Tibial nerve (tissue), 4 donors: ENCODE measurements at regions not wholly inside any gene's neighbourhood (a gene's known extent, or its start where the extent isn't known, plus 50 kb on each side); places are given as distances from the start of the nearest gene placed in this dataset.

Experiments used
- DNase-seq, 2 donors: peaks; one replicate each; pipeline ENCODE4 v3.0.0-alpha.2; 2019; ENCODE audit warnings: low spot score in 2 of 2
- H3K27ac ChIP-seq, 4 donors: fragments of 200-600 bp; sonication (generic) in 3 of 4; one replicate each; pipeline ENCODE4 v1.5.1; 2017 to 2019; ENCODE audit warnings: mild to moderate bottlenecking in 1 of 4
- H3K27me3 ChIP-seq, 2 donors: fragments of 200-600 bp; sonication (generic) in 1 of 2; one replicate each; pipeline versions ENCODE4 v1.5.1 to v1.6.0; 2017 to 2019
- H3K36me3 ChIP-seq, 3 donors: fragments of 200-600 bp; sonication (generic); one replicate each; pipeline ENCODE4 v1.5.1; 2018 to 2019
- H3K4me1 ChIP-seq, 4 donors: fragments of 200-600 bp; sonication (generic) in 3 of 4; one replicate each; pipeline ENCODE4 v1.5.1; 2017 to 2019
- H3K4me3 ChIP-seq, 4 donors: fragments of 200-600 bp; sonication (generic) in 3 of 4; one replicate each; pipeline ENCODE4 v1.5.1; 2017 to 2019; ENCODE audit warnings: mild to moderate bottlenecking in 1 of 4, moderate library complexity in 1 of 4
- H3K9me3 ChIP-seq, 4 donors: fragments of 200-600 bp; sonication (generic) in 3 of 4; one replicate each; pipeline ENCODE4 v1.5.1; 2017 to 2019
- CTCF ChIP-seq, 5 experiments: fragments of 200-600 bp in 3 of 5; fragments of 450-650 bp in 2 of 5; sonication (generic) in 3 of 5; IDR thresholded peaks; one replicate each; pipeline ENCODE4 v1.5.1; 2016 to 2019; ENCODE audit warnings: antibody characterized with exemption in 5 of 5, mild to moderate bottlenecking in 3 of 5, moderate library complexity in 2 of 5
- EP300 ChIP-seq, 2 donors: sonication (generic); formaldehyde crosslinking; IDR thresholded peaks; one replicate each; pipeline ENCODE4 v1.6.1; 2017; ENCODE audit warnings: antibody characterized with exemption in 2 of 2, mild to moderate bottlenecking in 1 of 2
- POLR2A ChIP-seq, 2 donors: fragments of 450-650 bp; IDR thresholded peaks; one replicate each; pipeline ENCODE4 v1.6.1; 2017; ENCODE audit warnings: antibody characterized with exemption in 2 of 2, mild to moderate bottlenecking in 2 of 2, moderate library complexity in 2 of 2
- WGBS, 2 donors: methylation state at CpG; one replicate each; pipeline ENCODE4 v1.1.5; 2018; 5-methylcytosine and 5-hydroxymethylcytosine counted together

DNA sequence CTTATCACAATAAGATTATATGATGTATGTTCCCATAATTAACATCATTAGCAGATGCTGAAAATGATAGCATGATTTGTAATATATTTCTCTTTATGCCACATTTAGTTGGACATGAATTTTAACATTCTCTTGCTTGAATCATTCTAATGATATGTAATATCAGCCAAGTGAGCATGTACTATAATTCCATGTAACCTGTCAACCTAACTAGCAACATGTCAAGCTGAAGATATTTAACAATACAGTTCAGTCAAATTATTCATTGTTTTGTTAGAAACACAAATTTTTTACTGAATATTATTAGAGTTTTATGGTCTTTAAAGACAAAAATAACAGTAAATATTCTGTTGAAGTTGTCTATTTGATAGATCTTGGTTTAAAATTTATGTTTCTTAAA lies 920.4 kb upstream of the PCDH10 start:
- Histone ChIP-seq H3K4me3 (no peak overlapping the region), H3K4me1 (no peaks in the 10 kb centered on the region), H3K36me3 (no peaks in the 10 kb centered on the region), H3K9me3 (peaks cover 0 to 7% (median 0%) of the 10 kb centered on the region in 4 donors), H3K27ac (no peak overlapping the region), H3K27me3 (no peaks in the 10 kb centered on the region)
- no peak for TF ChIP-seq POLR2A (IDR thresholded peaks at IDR 0.05)
- TF ChIP-seq CTCF (IDR thresholded peaks at IDR 0.05), result no peak
- DNase-seq, result no peak

GRCh38 chr4:132230025-132230424 lies 919.1 kb upstream of the PCDH10 start:
- TF ChIP-seq POLR2A (IDR thresholded peaks at IDR 0.05) (no peak), EP300 (IDR thresholded peaks at IDR 0.05) (no peak), CTCF (IDR thresholded peaks at IDR 0.05) (no peak)
- Histone ChIP-seq H3K36me3 (no peaks in the 10 kb centered on the region), H3K4me1 (no peaks in the 10 kb centered on the region), H3K27me3 (no peaks in the 10 kb centered on the region), H3K9me3 (peaks cover 0 to 7% (median 0%) of the 10 kb centered on the region in 4 donors), H3K27ac (no peak overlapping the region), H3K4me3 (no peak overlapping the region)
- 78 to 81% methylated on average over 6 of the region's 6 CpGs for WGBS, 2 donors
- no peak for DNase-seq

DNA sequence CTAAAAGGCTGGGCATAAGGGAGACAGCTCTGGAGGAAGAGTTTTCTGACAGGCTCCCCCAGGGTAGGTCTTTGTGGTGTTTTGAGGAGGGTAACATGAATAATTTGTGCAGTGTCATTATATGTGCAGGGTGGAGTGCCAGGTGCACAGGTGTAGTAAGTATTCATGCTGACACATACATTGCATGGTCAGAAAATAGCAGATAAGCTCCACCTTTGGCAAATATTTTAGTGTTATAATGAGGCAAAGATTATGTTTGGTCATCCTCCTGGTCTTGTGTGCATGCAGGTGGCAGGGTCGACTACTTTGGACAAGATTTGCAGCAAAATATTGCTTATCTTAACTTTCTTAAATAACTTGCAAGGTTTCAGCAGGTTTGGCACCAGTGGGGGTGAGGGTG lies 910.4 kb upstream of the PCDH10 start:
- WGBS, 2 donors, result 81 to 83% methylated on average over 1 of the region's 1 CpG
- no peak for DNase-seq
- H3K9me3 ChIP-seq, result no peaks in the 10 kb centered on the region
- no peaks in the 10 kb centered on the region for H3K27me3 ChIP-seq
- H3K4me3 ChIP-seq, result no peak overlapping the region
- TF ChIP-seq CTCF (IDR thresholded peaks at IDR 0.05) (no peak), EP300 (IDR thresholded peaks at IDR 0.05) (no peak), POLR2A (IDR thresholded peaks at IDR 0.05) (no peak)
- no peaks in the 10 kb centered on the region for H3K4me1 ChIP-seq
- H3K36me3 ChIP-seq, result no peaks in the 10 kb centered on the region
- H3K27ac ChIP-seq, result no peak overlapping the region

DNA sequence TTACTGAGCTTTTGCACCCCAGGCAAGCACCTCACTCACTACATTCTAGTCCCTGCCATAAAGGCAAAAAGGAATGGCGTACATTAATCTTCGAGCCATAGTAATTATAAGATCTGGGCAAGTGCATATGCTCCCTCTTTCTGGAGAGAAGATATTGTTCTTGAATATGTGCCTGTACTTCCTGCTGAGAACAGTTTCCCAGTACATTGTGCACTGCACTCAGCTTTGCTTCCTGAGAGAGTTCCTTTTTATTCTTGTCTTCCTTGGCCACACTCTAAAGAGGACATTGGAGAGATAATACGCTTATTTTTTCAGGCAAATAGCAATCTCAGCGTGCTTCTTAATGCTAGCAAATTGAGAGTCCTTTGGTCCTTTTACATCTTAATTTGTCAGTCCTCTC lies 909.0 kb upstream of the PCDH10 start:
- no peaks in the 10 kb centered on the region for H3K4me1 ChIP-seq
- no peaks in the 10 kb centered on the region for H3K9me3 ChIP-seq
- no peak overlapping the region for H3K4me3 ChIP-seq
- DNase-seq, result no peak
- 48 to 62% methylated on average over 4 of the region's 4 CpGs for WGBS, 2 donors
- TF ChIP-seq CTCF (IDR thresholded peaks at IDR 0.05) (no peak), POLR2A (IDR thresholded peaks at IDR 0.05) (no peak), EP300 (IDR thresholded peaks at IDR 0.05) (no peak)
- H3K36me3 ChIP-seq, result no peaks in the 10 kb centered on the region
- H3K27ac ChIP-seq, result no peak overlapping the region
- H3K27me3 ChIP-seq, result no peaks in the 10 kb centered on the region

- Histone ChIP-seq H3K36me3 (no peaks in the 10 kb centered on the region), H3K4me3 (no peak overlapping the region), H3K4me1 (no peaks in the 10 kb centered on the region), H3K27me3 (no peaks in the 10 kb centered on the region), H3K27ac (no peak overlapping the region), H3K9me3 (no peaks in the 10 kb centered on the region)
- 50 to 57% methylated on average over 3 of the region's 3 CpGs for WGBS, 2 donors
- no peak for DNase-seq
- TF ChIP-seq CTCF (IDR thresholded peaks at IDR 0.05) (no peak), POLR2A (IDR thresholded peaks at IDR 0.05) (no peak)
These were observed 903.8 kb upstream of the PCDH10 start for GRCh38 chr4:132245319-132245718.
